Fibroblast of lung (primary cell): ENCODE measurements at regions not wholly inside any gene's neighbourhood (a gene's known extent, or its start where the extent isn't known, plus 50 kb on each side); places are given as distances from the start of the nearest gene placed in this dataset.

Source experiments
- DNase-seq, 2 donors: peaks; one replicate each; pipeline versions ENCODE4 v3.0.0 to v3.0.0-alpha.2; 2010; ENCODE audit warnings: low read depth in 2 of 2
- H2AFZ ChIP-seq: 2 replicates; pipeline ENCODE4 v1.5.1; 2012; ENCODE audit warnings: low read length, control low read depth, inconsistent platforms
- H3K27ac ChIP-seq: 2 replicates; pipeline ENCODE4 v1.5.1; 2011; ENCODE audit warnings: low read length, control low read depth; ENCODE audit not compliant: insufficient read depth
- H3K27me3 ChIP-seq: 2 replicates; pipeline ENCODE4 v1.5.1; 2011; ENCODE audit warnings: mild to moderate bottlenecking, low read length; ENCODE audit not compliant: control insufficient read depth, insufficient read depth
- H3K36me3 ChIP-seq: 2 replicates; pipeline ENCODE4 v1.5.1; 2011; ENCODE audit warnings: low read length; ENCODE audit not compliant: control insufficient read depth, insufficient read depth
- H3K4me1 ChIP-seq: 2 replicates; pipeline ENCODE4 v1.5.1; 2011; ENCODE audit warnings: low read length; ENCODE audit not compliant: control insufficient read depth, insufficient read depth; ENCODE audit errors: extremely low read depth
- H3K4me2 ChIP-seq: 2 replicates; pipeline ENCODE4 v1.5.1; 2011; ENCODE audit warnings: low read length, control low read depth; ENCODE audit not compliant: insufficient read depth; ENCODE audit errors: extremely low read depth
- H3K4me3 ChIP-seq, 4 experiments: fragments of 200-600 bp in 1 of 4; sonication (generic) in 1 of 4; replicated peaks in 1 of 4; 2 replicates each; pipeline ENCODE4 v1.5.1; 2011 to 2016; ENCODE audit warnings: low read length in 4 of 4, low read depth in 3 of 4, mild to moderate bottlenecking in 3 of 4, control low read depth in 2 of 4, inconsistent platforms in 1 of 4, mixed read lengths in 1 of 4; ENCODE audit not compliant: insufficient read depth in 1 of 4; ENCODE audit errors: control extremely low read depth in 1 of 4
- H3K79me2 ChIP-seq: 2 replicates; pipeline ENCODE4 v1.5.1; 2012; ENCODE audit warnings: mild to moderate bottlenecking, low read length, inconsistent platforms; ENCODE audit not compliant: control insufficient read depth, insufficient read depth
- H3K9ac ChIP-seq: 2 replicates; pipeline ENCODE4 v1.5.1; 2011; ENCODE audit warnings: mild to moderate bottlenecking, low read length, control low read depth; ENCODE audit not compliant: insufficient read depth
- H3K9me3 ChIP-seq: 2 replicates; pipeline ENCODE4 v1.5.1; 2012; ENCODE audit warnings: low read depth, low read length; ENCODE audit not compliant: control insufficient read depth, insufficient read depth
- H4K20me1 ChIP-seq: 2 replicates; pipeline ENCODE4 v1.5.1; 2011; ENCODE audit warnings: low read length; ENCODE audit not compliant: control insufficient read depth, insufficient read depth; ENCODE audit errors: extremely low read depth
- EZH2 ChIP-seq: IDR thresholded peaks from 2 replicates; pipeline ENCODE4 v1.5.1; 2012; ENCODE audit warnings: low read length, control low read depth, mild to moderate bottlenecking; ENCODE audit errors: missing control alignments
- TF ChIP-seq, protein P1 (sequence below), 2 donors: IDR thresholded peaks in 1 of 2; conservative IDR thresholded peaks in 1 of 2; 1 replicate in 1 of 2; 2 replicates in 1 of 2; pipeline ENCODE4 v1.5.1; 2011 to 2012; ENCODE audit warnings: low read length in 2 of 2, control low read depth in 1 of 2, inconsistent platforms in 1 of 2, low read depth in 1 of 2, mild to moderate bottlenecking in 1 of 2

DNA sequence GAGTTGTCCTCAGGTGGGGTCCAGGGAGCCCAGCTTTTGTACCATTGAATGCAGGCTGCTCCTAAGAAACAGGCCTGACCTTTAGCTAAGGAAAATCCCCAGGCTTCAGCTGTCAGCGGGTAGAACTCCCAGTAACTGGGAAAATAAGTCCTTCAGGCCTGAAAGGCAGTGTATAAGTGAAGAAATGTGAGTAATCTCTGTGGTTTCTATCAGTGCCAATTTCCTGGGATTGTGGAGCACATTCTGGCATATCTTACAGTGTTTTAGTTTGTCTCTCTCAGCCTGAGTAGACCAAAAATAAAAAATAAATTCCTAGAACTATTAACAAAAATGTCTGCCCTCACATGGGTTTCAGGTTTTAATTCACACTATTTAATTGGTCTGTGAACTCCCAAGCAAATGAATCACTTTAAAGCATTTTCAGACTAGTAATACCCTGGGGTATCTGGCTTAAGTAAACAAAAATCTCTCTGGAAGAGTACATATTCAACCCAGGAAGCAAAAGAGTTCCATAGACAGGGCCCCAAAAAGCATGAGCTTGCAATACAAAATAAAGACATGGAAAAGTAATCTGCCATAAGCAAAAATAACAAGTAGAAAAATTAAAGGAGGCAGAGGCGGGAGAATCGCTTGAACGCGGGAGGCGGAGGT lies 566.2 kb upstream of the NOX3 start:
- no peaks in the 10 kb centered on the region for H4K20me1 ChIP-seq
- H3K9ac ChIP-seq = no peak overlapping the region
- no peaks in the 10 kb centered on the region for H3K36me3 ChIP-seq
- TF ChIP-seq, protein P1, sequence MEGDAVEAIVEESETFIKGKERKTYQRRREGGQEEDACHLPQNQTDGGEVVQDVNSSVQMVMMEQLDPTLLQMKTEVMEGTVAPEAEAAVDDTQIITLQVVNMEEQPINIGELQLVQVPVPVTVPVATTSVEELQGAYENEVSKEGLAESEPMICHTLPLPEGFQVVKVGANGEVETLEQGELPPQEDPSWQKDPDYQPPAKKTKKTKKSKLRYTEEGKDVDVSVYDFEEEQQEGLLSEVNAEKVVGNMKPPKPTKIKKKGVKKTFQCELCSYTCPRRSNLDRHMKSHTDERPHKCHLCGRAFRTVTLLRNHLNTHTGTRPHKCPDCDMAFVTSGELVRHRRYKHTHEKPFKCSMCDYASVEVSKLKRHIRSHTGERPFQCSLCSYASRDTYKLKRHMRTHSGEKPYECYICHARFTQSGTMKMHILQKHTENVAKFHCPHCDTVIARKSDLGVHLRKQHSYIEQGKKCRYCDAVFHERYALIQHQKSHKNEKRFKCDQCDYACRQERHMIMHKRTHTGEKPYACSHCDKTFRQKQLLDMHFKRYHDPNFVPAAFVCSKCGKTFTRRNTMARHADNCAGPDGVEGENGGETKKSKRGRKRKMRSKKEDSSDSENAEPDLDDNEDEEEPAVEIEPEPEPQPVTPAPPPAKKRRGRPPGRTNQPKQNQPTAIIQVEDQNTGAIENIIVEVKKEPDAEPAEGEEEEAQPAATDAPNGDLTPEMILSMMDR (conservative IDR thresholded peaks at IDR 0.05 in 1 of 2, IDR thresholded peaks at IDR 0.05 in 1 of 2; ENCODE audit: low read depth in 1 of 2, low read length in 2 of 2) = no peak
- TF ChIP-seq EZH2 = no peak
- no peaks in the 10 kb centered on the region for H3K9me3 ChIP-seq
- H2AFZ ChIP-seq = no peak overlapping the region
- H3K27ac ChIP-seq = no peak overlapping the region
- H3K4me2 ChIP-seq = no peak overlapping the region
- no peaks in the 10 kb centered on the region for H3K27me3 ChIP-seq
- H3K4me3 ChIP-seq = no peak overlapping the region
- H3K4me1 ChIP-seq = no peaks in the 10 kb centered on the region
- H3K79me2 ChIP-seq = no peaks in the 10 kb centered on the region
- peak; percentile 63 to 64 for DNase-seq

GRCh38 chr6:156017838-156018237 lies 562.2 kb upstream of the NOX3 start:
- no peak overlapping the region for H3K9ac ChIP-seq
- H3K36me3 ChIP-seq = no peaks in the 10 kb centered on the region
- TF ChIP-seq, protein P1 (conservative IDR thresholded peaks at IDR 0.05 in 1 of 2, IDR thresholded peaks at IDR 0.05 in 1 of 2; ENCODE audit: low read depth in 1 of 2, low read length in 2 of 2) = no peak
- DNase-seq = peak in 1 of 2 donors; percentile 42
- no peak overlapping the region for H3K4me2 ChIP-seq
- H3K27ac ChIP-seq = no peak overlapping the region
- no peak overlapping the region for H3K4me3 ChIP-seq
- no peaks in the 10 kb centered on the region for H3K4me1 ChIP-seq
- no peaks in the 10 kb centered on the region for H3K27me3 ChIP-seq
- H3K9me3 ChIP-seq = no peaks in the 10 kb centered on the region
- no peaks in the 10 kb centered on the region for H4K20me1 ChIP-seq
- H2AFZ ChIP-seq = no peak overlapping the region
- H3K79me2 ChIP-seq = no peaks in the 10 kb centered on the region

DNA sequence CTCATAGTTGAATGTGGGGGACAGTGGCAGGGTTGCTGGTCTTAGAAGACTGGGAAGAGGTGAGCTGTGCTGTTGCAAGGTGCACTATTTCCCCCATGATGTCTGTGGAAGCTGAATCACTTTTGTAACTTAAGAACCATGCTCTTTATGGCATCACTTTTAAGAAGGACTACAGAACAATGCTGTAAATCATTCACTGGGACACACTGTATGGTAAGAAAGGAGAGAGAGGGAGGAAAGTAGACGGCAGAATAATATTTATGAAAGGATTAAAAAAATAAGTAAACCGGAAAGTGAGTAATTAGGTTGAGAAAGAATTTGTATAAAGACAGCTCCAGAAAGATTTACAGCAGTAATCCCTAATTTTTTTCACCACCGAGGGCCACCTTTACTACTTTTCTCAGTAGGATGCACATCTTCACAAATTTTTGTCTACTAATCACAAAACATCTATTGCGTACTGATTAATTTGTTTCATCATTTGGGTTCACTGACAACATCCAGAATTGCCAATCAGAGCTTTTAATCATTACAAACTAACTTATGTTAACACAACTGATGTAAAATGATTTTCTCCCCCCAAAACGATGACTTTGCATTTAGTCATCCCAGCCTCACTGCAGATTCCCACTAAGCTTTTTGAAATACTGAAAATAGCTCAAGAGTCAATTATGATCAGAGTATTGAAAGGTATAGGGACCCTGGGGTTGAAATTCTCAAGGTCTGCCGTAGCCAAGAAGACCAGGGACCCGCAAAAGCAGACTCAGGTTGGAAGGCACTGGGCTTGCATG lies 560.7 kb upstream of the NOX3 start:
- H3K4me2 ChIP-seq = no peak overlapping the region
- H3K27me3 ChIP-seq = no peaks in the 10 kb centered on the region
- H3K9me3 ChIP-seq = no peaks in the 10 kb centered on the region
- no peaks in the 10 kb centered on the region for H3K79me2 ChIP-seq
- no peaks in the 10 kb centered on the region for H3K36me3 ChIP-seq
- TF ChIP-seq, protein P1 (conservative IDR thresholded peaks at IDR 0.05 in 1 of 2, IDR thresholded peaks at IDR 0.05 in 1 of 2; ENCODE audit: low read depth in 1 of 2, low read length in 2 of 2) = no peak
- TF ChIP-seq EZH2 = no peak
- no peak overlapping the region for H3K4me3 ChIP-seq
- H2AFZ ChIP-seq = no peak overlapping the region
- H3K4me1 ChIP-seq = no peaks in the 10 kb centered on the region
- no peak for DNase-seq
- no peak overlapping the region for H3K27ac ChIP-seq
- H3K9ac ChIP-seq = no peak overlapping the region
- no peaks in the 10 kb centered on the region for H4K20me1 ChIP-seq
